Naive thymus-derived CD8-positive, alpha-beta T cell (primary cell): ENCODE measurements at regions not wholly inside any gene's neighbourhood (a gene's known extent, or its start where the extent isn't known, plus 50 kb on each side); places are given as distances from the start of the nearest gene placed in this dataset.
A peak's percentile ranks its signal among the peaks of the same experiment; 100 is the strongest.

Experiments used
- ATAC-seq, 2 donors: fragments of 150-1000 bp; cut with Tn5 transposase in 1 of 2; sonication (Bioruptor Pico), chemical (Tn5 transposase) in 1 of 2; 1 replicate in 1 of 2; 2 replicates in 1 of 2; pipeline ENCODE4 v1.10.0; 2021; ENCODE audit warnings: mild to moderate bottlenecking in 2 of 2, moderate library complexity in 2 of 2
- POLR2A ChIA-PET: fragments of 350-600 bp; sonication (Branson Sonifier 250); formaldehyde crosslinking; loops from one replicate; lab custom pipeline; 2021; ENCODE audit warnings: antibody characterized with exemption; lab: Charles Lee
- DNase-seq, 10 donors: peaks; one replicate each; pipeline versions ENCODE4 v3.0.0 to v3.0.0-alpha.2; 2020 to 2022
- H3K27ac Mint-ChIP-seq, 10 donors: one replicate each; pipeline ENCODE4 v1.8.0; 2020 to 2022; ENCODE audit warnings: mild to moderate bottlenecking in 10 of 10, mixed read lengths in 10 of 10, moderate library complexity in 4 of 10, inconsistent platforms in 1 of 10
- H3K27me3 Mint-ChIP-seq, 5 donors: one replicate each; pipeline ENCODE4 v1.8.0; 2021 to 2022; ENCODE audit warnings: mixed read lengths in 5 of 5
- H3K36me3 Mint-ChIP-seq, 3 donors: one replicate each; pipeline ENCODE4 v1.8.0; 2020 to 2022; ENCODE audit warnings: mixed read lengths in 3 of 3, mild to moderate bottlenecking in 2 of 3, inconsistent platforms in 1 of 3
- H3K4me1 Mint-ChIP-seq, 4 donors: one replicate each; pipeline ENCODE4 v1.8.0; 2021 to 2022; ENCODE audit warnings: mixed read lengths in 4 of 4
- H3K4me3 Mint-ChIP-seq, 10 donors: one replicate each; pipeline ENCODE4 v1.8.0; 2020 to 2022; ENCODE audit warnings: mild to moderate bottlenecking in 10 of 10, mixed read lengths in 10 of 10, moderate library complexity in 6 of 10, inconsistent platforms in 1 of 10
- H3K9me3 Mint-ChIP-seq, 9 donors: one replicate each; pipeline ENCODE4 v1.8.0; 2020 to 2022; ENCODE audit warnings: mixed read lengths in 9 of 9, mild to moderate bottlenecking in 3 of 9, inconsistent platforms in 1 of 9, moderate library complexity in 1 of 9

DNA sequence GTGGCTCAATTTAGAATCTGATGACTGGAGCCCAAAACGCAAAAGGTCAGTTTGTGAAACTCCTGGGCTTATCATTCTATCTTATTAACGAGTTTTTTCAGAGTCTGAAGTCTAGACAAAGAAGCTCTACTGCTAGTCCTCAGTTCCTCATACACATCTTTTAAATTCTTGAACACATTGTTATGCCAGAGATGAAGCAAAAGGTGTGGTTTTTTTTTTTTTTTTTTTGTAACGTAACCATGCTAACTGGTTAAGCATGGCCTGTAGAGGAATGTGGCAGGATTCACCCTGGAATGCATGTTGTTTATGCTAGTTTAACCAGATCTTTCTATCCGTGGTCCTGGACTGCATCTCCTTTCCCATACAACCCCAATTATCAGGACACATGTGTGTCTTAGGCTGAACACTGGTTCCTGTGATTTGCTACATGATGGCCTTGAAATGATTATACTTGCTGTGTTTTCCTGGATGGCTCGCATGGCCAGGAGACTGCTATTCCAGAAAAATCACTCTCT lies 79.3 kb upstream of the MDFIC start:
- Mint-ChIP-seq H3K4me3 (no peak overlapping the region), H3K9me3 (no peaks in the 10 kb centered on the region), H3K4me1 (no peaks in the 10 kb centered on the region), H3K27ac (no peak overlapping the region), H3K27me3 (peaks cover 0 to 9% (median 2%) of the 10 kb centered on the region in 5 donors), H3K36me3 (no peaks in the 10 kb centered on the region)
- ATAC-seq (no peak), DNase-seq (no peak)
- POLR2A ChIA-PET: interaction anchor here (0.7 kb wide), 1 partner anchor 162 kb away, joined by 4 read pairs; no protein-coding TSS in a partner anchor

GRCh38 chr7:114843102-114843501 lies 78.8 kb upstream of the MDFIC start:
- H3K36me3 Mint-ChIP-seq: no peaks in the 10 kb centered on the region
- ATAC-seq (no peak), DNase-seq (no peak)
- H3K27ac Mint-ChIP-seq: no peak overlapping the region
- POLR2A ChIA-PET: no interaction called here
- H3K4me3 Mint-ChIP-seq: no peak overlapping the region
- no peaks in the 10 kb centered on the region for H3K9me3 Mint-ChIP-seq
- H3K27me3 Mint-ChIP-seq: peaks cover 0 to 9% (median 2%) of the 10 kb centered on the region in 5 donors
- H3K4me1 Mint-ChIP-seq: no peaks in the 10 kb centered on the region

- H3K36me3 Mint-ChIP-seq: no peaks in the 10 kb centered on the region
- DNase-seq: no peak
- H3K9me3 Mint-ChIP-seq: no peaks in the 10 kb centered on the region
- no peaks in the 10 kb centered on the region for H3K4me1 Mint-ChIP-seq
- no peak overlapping the region for H3K4me3 Mint-ChIP-seq
- POLR2A ChIA-PET: no interaction called here
- H3K27me3 Mint-ChIP-seq: peaks cover 0 to 3% (median 0%) of the 10 kb centered on the region in 5 donors
- no peak overlapping the region for H3K27ac Mint-ChIP-seq
- no peak for ATAC-seq
Observed at GRCh38 chr7:114851406-114852061, 70.4 kb upstream of the MDFIC start.

GRCh38 chr7:114852293-114852692 lies 69.6 kb upstream of the MDFIC start:
- H3K4me3 Mint-ChIP-seq: no peak overlapping the region
- H3K27me3 Mint-ChIP-seq: peaks cover 0 to 3% (median 0%) of the 10 kb centered on the region in 5 donors
- ATAC-seq: no peak
- H3K9me3 Mint-ChIP-seq: no peaks in the 10 kb centered on the region
- no peak overlapping the region for H3K27ac Mint-ChIP-seq
- POLR2A ChIA-PET: no interaction called here
- no peak for DNase-seq
- no peaks in the 10 kb centered on the region for H3K36me3 Mint-ChIP-seq
- H3K4me1 Mint-ChIP-seq: no peaks in the 10 kb centered on the region

DNA sequence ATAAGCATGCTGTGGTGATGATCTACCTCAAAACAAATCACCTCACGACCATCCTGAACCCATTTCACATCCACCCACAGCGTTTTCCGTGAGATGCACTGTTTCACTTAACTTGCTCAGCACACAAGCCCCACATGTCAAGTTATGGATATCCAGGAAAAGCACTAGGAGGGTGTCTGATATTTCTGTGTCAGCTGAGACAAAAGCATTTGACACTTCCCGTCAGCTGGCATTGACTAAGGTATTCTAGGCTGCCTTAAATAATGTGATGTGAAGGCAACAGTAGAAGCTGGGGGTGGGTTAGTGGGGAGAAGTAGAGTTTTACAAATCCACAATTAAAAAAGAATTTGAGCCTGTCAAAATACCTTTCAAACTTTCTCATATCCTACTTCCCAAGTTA lies 68.7 kb upstream of the MDFIC start:
- Mint-ChIP-seq H3K36me3 (no peaks in the 10 kb centered on the region), H3K27ac (no peak overlapping the region), H3K9me3 (no peaks in the 10 kb centered on the region), H3K4me1 (no peaks in the 10 kb centered on the region), H3K4me3 (no peak overlapping the region), H3K27me3 (peaks cover 0 to 3% (median 0%) of the 10 kb centered on the region in 5 donors)
- ATAC-seq (no peak), DNase-seq (no peak)
- POLR2A ChIA-PET: no interaction called here

DNA sequence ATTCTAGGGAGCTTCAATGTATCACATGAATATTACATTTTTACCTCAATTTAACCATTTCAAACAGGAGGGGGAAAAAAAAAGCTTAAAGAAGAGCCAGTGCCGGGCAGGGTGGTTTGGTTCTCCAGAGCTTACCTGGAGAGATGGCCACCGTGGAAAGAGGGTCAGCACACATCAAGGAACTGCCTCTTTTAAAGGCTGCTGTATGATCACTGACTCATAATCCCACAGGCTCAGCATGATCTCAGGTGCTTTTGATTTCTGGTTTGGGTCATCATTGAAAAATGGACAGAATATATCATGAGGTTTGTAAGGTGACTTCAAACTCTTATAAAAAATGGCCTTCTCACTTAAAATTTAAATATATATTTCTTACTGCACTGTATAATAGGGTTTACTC lies 67.5 kb upstream of the MDFIC start:
- H3K9me3 Mint-ChIP-seq: no peaks in the 10 kb centered on the region
- no peak for ATAC-seq
- H3K27me3 Mint-ChIP-seq: peaks cover 0 to 3% (median 0%) of the 10 kb centered on the region in 5 donors
- H3K4me3 Mint-ChIP-seq: no peak overlapping the region
- no peak overlapping the region for H3K27ac Mint-ChIP-seq
- no peaks in the 10 kb centered on the region for H3K36me3 Mint-ChIP-seq
- H3K4me1 Mint-ChIP-seq: no peaks in the 10 kb centered on the region
- no peak for DNase-seq
- POLR2A ChIA-PET: no interaction called here

DNA sequence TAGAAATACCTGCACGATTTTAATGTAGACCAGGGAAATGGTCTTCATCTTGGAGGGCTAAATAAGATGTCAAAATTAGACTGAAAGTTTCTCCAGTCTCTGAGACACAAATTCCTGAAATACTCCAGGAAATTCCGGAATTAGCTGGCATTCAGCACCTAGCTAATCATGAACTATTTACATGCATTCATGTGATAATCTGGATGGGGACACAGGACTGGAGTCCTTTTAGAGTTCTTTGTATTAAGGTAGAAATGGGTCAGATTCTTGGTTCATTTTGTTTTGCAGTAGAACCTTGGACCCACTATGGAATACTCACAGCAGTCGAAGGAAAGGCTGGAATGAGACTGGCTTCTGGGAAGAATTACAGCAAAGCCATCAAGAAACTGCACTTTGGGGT lies 65.3 kb upstream of the MDFIC start:
- ATAC-seq (no peak), DNase-seq (no peak)
- no peaks in the 10 kb centered on the region for H3K9me3 Mint-ChIP-seq
- no peaks in the 10 kb centered on the region for H3K36me3 Mint-ChIP-seq
- POLR2A ChIA-PET: no interaction called here
- no peak overlapping the region for H3K27ac Mint-ChIP-seq
- no peaks in the 10 kb centered on the region for H3K4me1 Mint-ChIP-seq
- H3K4me3 Mint-ChIP-seq: no peak overlapping the region
- H3K27me3 Mint-ChIP-seq: peaks cover 0 to 3% (median 0%) of the 10 kb centered on the region in 5 donors

GRCh38 chr7:114857605-114858004 lies 64.3 kb upstream of the MDFIC start:
- H3K4me3 Mint-ChIP-seq: no peak overlapping the region
- H3K4me1 Mint-ChIP-seq: no peaks in the 10 kb centered on the region
- no peaks in the 10 kb centered on the region for H3K36me3 Mint-ChIP-seq
- no peak overlapping the region for H3K27ac Mint-ChIP-seq
- no peaks in the 10 kb centered on the region for H3K9me3 Mint-ChIP-seq
- no peak for ATAC-seq
- DNase-seq: no peak
- POLR2A ChIA-PET: no interaction called here
- H3K27me3 Mint-ChIP-seq: peaks cover 0 to 3% (median 0%) of the 10 kb centered on the region in 5 donors

GRCh38 chr7:114859477-114859876 lies 62.4 kb upstream of the MDFIC start:
- peaks cover 0 to 3% (median 0%) of the 10 kb centered on the region in 5 donors for H3K27me3 Mint-ChIP-seq
- DNase-seq (no peak), ATAC-seq (no peak)
- H3K36me3 Mint-ChIP-seq: no peaks in the 10 kb centered on the region
- POLR2A ChIA-PET: no interaction called here
- no peak overlapping the region for H3K4me3 Mint-ChIP-seq
- H3K4me1 Mint-ChIP-seq: no peaks in the 10 kb centered on the region
- no peaks in the 10 kb centered on the region for H3K9me3 Mint-ChIP-seq
- no peak overlapping the region for H3K27ac Mint-ChIP-seq

DNA sequence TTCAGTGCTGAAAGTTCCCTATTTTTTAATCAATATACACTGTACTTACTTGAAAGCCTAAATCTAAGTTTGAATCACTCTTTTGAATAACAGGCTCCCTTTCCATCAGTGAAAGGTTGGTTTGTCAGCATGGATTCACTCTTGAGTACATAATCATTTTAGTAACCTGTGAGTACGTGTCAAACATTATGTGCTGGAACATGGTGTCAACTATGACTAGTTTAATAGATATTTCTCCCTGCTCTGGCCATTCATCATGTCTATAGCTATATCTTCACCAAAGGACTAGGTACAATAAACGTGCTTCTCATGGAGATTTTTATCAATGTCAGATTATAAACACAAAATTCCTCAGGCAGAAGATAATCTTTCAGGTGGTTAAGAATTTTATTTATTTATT lies 61.7 kb upstream of the MDFIC start:
- Mint-ChIP-seq H3K27ac (no peak overlapping the region), H3K4me3 (no peak overlapping the region)

GRCh38 chr7:114862406-114862805 lies 59.5 kb upstream of the MDFIC start:
- Mint-ChIP-seq H3K4me3 (no peak overlapping the region), H3K27ac (no peak overlapping the region), H3K9me3 (no peaks in the 10 kb centered on the region), H3K36me3 (no peaks in the 10 kb centered on the region), H3K27me3 (no peaks in the 10 kb centered on the region), H3K4me1 (no peaks in the 10 kb centered on the region)
- POLR2A ChIA-PET: no interaction called here
- ATAC-seq (no peak), DNase-seq (no peak)

More for the DNA sequence above, 61.7 kb upstream of the MDFIC start:
- no peak for DNase-seq
- H3K9me3 Mint-ChIP-seq: no peaks in the 10 kb centered on the region
- peaks cover 0 to 2% (median 0%) of the 10 kb centered on the region in 5 donors for H3K27me3 Mint-ChIP-seq
- no peaks in the 10 kb centered on the region for H3K4me1 Mint-ChIP-seq
- no peak for ATAC-seq
- H3K36me3 Mint-ChIP-seq: no peaks in the 10 kb centered on the region
- POLR2A ChIA-PET: no interaction called here

DNA sequence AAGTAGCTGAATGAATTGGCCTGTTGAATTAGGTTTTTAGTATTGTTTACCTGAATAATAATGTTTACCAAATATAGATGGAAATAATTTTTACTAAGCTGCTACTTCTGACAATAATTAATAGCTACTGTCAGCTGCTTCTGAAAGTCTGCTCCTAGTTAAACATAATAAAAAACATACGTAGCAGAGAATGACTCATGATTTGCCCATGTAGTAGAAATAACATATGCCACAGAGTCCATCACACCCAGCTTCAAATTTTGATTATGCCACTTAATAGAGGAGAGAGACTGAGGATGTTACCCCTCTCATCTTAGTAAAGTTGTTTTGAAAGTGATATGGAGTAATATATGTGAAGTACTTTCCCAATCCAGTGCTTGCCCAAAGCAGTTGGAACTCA lies 57.6 kb upstream of the MDFIC start:
- POLR2A ChIA-PET: no interaction called here
- Mint-ChIP-seq H3K4me1 (no peaks in the 10 kb centered on the region), H3K27me3 (no peaks in the 10 kb centered on the region), H3K4me3 (no peak overlapping the region), H3K9me3 (no peaks in the 10 kb centered on the region), H3K27ac (no peak overlapping the region), H3K36me3 (no peaks in the 10 kb centered on the region)
- ATAC-seq: no peak
- no peak for DNase-seq

DNA sequence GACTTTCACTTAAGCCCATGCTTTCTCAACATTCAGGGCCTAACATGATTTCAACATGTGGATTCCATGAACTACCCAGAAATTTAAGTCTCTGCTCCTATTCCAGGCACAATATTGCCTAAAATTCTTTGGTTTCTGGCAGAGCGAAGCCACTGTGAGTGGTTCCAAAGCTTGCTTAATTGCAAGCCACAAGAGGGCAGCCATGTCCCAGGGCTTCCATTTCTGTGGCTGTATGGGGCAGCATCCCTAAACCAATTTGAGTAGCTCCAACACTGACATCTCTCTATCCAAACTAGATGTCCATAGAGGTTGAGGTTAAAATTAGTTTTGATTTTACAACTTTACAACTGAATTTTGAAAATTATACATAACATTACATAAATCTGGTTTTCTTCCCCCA lies 56.3 kb upstream of the MDFIC start:
- H3K4me1 Mint-ChIP-seq: no peaks in the 10 kb centered on the region
- no peaks in the 10 kb centered on the region for H3K36me3 Mint-ChIP-seq
- DNase-seq (peak in 9 of 10 donors; percentile 12 to 60 (median 37)), ATAC-seq (peak in 1 of 2 donors; percentile 41)
- POLR2A ChIA-PET: no interaction called here
- no peaks in the 10 kb centered on the region for H3K27me3 Mint-ChIP-seq
- no peak overlapping the region for H3K27ac Mint-ChIP-seq
- no peaks in the 10 kb centered on the region for H3K9me3 Mint-ChIP-seq
- no peak overlapping the region for H3K4me3 Mint-ChIP-seq
